B cell (primary cell): ENCODE measurements at regions not wholly inside any gene's neighbourhood (a gene's known extent, or its start where the extent isn't known, plus 50 kb on each side); places are given as distances from the start of the nearest gene placed in this dataset.

ENCODE experiments used
- ATAC-seq: fragments of 200-7000 bp; cut with Tn5 transposase; one replicate; pipeline ENCODE4 v1.10.0; 2021; ENCODE audit warnings: low read depth, mild to moderate bottlenecking, moderate number of reproducible peaks, moderate library complexity
- CTCF ChIA-PET: fragments of 350-600 bp; sonication (Branson Sonifier 250); formaldehyde crosslinking; loops from one replicate; lab custom pipeline; 2021; ENCODE audit warnings: antibody characterized with exemption, inconsistent platforms; lab: Charles Lee
- POLR2A ChIA-PET: fragments of 350-600 bp; sonication (Branson Sonifier 250); formaldehyde crosslinking; loops from one replicate; lab custom pipeline; 2021; ENCODE audit warnings: antibody characterized with exemption; lab: Charles Lee
- DNase-seq: peaks from one replicate; pipeline ENCODE4 v3.0.0; 2013
- H2AFZ ChIP-seq: 2 replicates; pipeline ENCODE4 v1.6.1; 2012; ENCODE audit warnings: mild to moderate bottlenecking, low read depth, low read length; ENCODE audit not compliant: insufficient read depth, poor library complexity, severe bottlenecking
- H3K27ac ChIP-seq, 2 donors: 1 replicate in 1 of 2; 2 replicates in 1 of 2; pipeline ENCODE4 v1.5.1; 2012 to 2013; ENCODE audit warnings: low read length in 2 of 2, mild to moderate bottlenecking in 2 of 2, moderate library complexity in 1 of 2
- H3K27me3 ChIP-seq, 4 experiments: fragments of 200-600 bp in 1 of 4; sonication (generic) in 1 of 4; replicated peaks in 1 of 4; 1 replicate in 2 of 4; 2 replicates in 2 of 4; pipeline versions ENCODE4 v1.6.1 to v1.7.0; 2013 to 2016; ENCODE audit warnings: low read length in 3 of 4, mild to moderate bottlenecking in 2 of 4, mixed read lengths in 1 of 4, moderate library complexity in 1 of 4; ENCODE audit not compliant: insufficient read depth in 4 of 4, control insufficient read depth in 3 of 4; ENCODE audit errors: control extremely low read depth in 1 of 4
- H3K36me3 ChIP-seq, 2 experiments: replicated peaks in 1 of 2; 1 replicate in 1 of 2; 2 replicates in 1 of 2; pipeline versions ENCODE4 v1.6.1 to v1.7.1; 2013; ENCODE audit warnings: low read length in 1 of 2; ENCODE audit not compliant: insufficient read depth in 2 of 2, control insufficient read depth in 1 of 2; ENCODE audit errors: control extremely low read depth in 1 of 2, extremely low read depth in 1 of 2
- H3K4me1 ChIP-seq, 2 donors: fragments of 200-600 bp in 1 of 2; sonication (generic) in 1 of 2; 1 replicate in 1 of 2; 2 replicates in 1 of 2; pipeline versions ENCODE4 v1.5.1 to v1.6.1; 2013 to 2017; ENCODE audit warnings: low read length in 2 of 2; ENCODE audit not compliant: control insufficient read depth in 2 of 2, insufficient read depth in 2 of 2
- H3K4me2 ChIP-seq: replicated peaks from 2 replicates; pipeline ENCODE3; 2012; ENCODE audit warnings: mild to moderate bottlenecking, low read depth, low read length; ENCODE audit not compliant: poor library complexity, severe bottlenecking
- H3K4me3 ChIP-seq, 5 experiments: fragments of 200-600 bp in 1 of 5; sonication (generic) in 1 of 5; 1 replicate in 3 of 5; 2 replicates in 2 of 5; pipeline versions ENCODE4 v1.5.1 to v1.7.0; 2011 to 2016; ENCODE audit warnings: low read length in 4 of 5, mild to moderate bottlenecking in 4 of 5, low read depth in 2 of 5, control low read depth in 1 of 5, moderate library complexity in 1 of 5; ENCODE audit not compliant: insufficient read depth in 1 of 5; ENCODE audit errors: control extremely low read depth in 1 of 5, extremely low read depth in 1 of 5
- H3K79me2 ChIP-seq: fragments of 200-600 bp; sonication (generic); one replicate; pipeline ENCODE4 v1.6.0; 2016; ENCODE audit warnings: low read length; ENCODE audit not compliant: control insufficient read depth, insufficient read depth
- H3K9ac ChIP-seq: fragments of 200-600 bp; sonication (generic); 2 replicates; pipeline ENCODE4 v1.6.1; 2017; ENCODE audit warnings: mild to moderate bottlenecking, low read length, moderate library complexity
- H3K9me3 ChIP-seq, 3 donors: one replicate each; pipeline versions ENCODE4 v1.6.1 to v1.7.1; 2013; ENCODE audit warnings: low read length in 2 of 3; ENCODE audit not compliant: control insufficient read depth in 2 of 3, insufficient read depth in 1 of 3; ENCODE audit errors: control extremely low read depth in 1 of 3
- H4K20me1 ChIP-seq: 2 replicates; pipeline ENCODE4 v1.6.0; 2012; ENCODE audit warnings: mild to moderate bottlenecking, low read length; ENCODE audit not compliant: insufficient read depth, control insufficient read depth, poor library complexity, severe bottlenecking
- H3K27ac Mint-ChIP-seq: one replicate; pipeline ENCODE4 v1.8.0; 2021; ENCODE audit warnings: mixed read lengths
- H3K27me3 Mint-ChIP-seq: one replicate; pipeline ENCODE4 v1.8.0; 2021; ENCODE audit warnings: mixed read lengths
- H3K4me1 Mint-ChIP-seq: one replicate; pipeline ENCODE4 v1.8.0; 2021; ENCODE audit warnings: mixed read lengths
- H3K4me3 Mint-ChIP-seq: one replicate; pipeline ENCODE4 v1.8.0; 2021; ENCODE audit warnings: mixed read lengths
- H3K9me3 Mint-ChIP-seq: one replicate; pipeline ENCODE4 v1.8.0; 2022; ENCODE audit warnings: mixed read lengths; ENCODE audit not compliant: insufficient read depth
- CTCF ChIP-seq: fragments of 200-600 bp; IDR thresholded peaks from one replicate; pipeline ENCODE4 v1.8.0; 2022; ENCODE audit warnings: antibody characterized with exemption, mild to moderate bottlenecking
- EZH2 ChIP-seq: IDR thresholded peaks from 2 replicates; pipeline ENCODE4 v1.6.1; 2012; ENCODE audit warnings: borderline replicate concordance, low read depth, mild to moderate bottlenecking, moderate library complexity, low read length; ENCODE audit not compliant: insufficient read depth, poor library complexity, severe bottlenecking
- WGBS: methylation state at CpG from one replicate; pipeline ENCODE4 v1.1.5; 2013; ENCODE audit warnings: missing lambda C conversion rate; ENCODE audit not compliant: insufficient coverage; 5-methylcytosine and 5-hydroxymethylcytosine counted together
- intact Hi-C: fragments of 100-400 bp; cut with micrococcal nuclease; formaldehyde crosslinking; loops from one replicate; pipeline ENCODE4 v1.10.0; 2022

- Histone ChIP-seq H3K9me3 (no peaks in the 10 kb centered on the region), H3K36me3 (no peaks in the 10 kb centered on the region), H3K9ac (no peak overlapping the region), H3K4me3 (no peak overlapping the region), H4K20me1 (no peaks in the 10 kb centered on the region), H2AFZ (no peak overlapping the region), H3K4me1 (no peaks in the 10 kb centered on the region), H3K4me2 (no peak overlapping the region), H3K27ac (no peak overlapping the region), H3K79me2 (no peaks in the 10 kb centered on the region), H3K27me3 (no peaks in the 10 kb centered on the region)
- Mint-ChIP-seq H3K27ac (no peak overlapping the region), H3K9me3 (no peaks in the 10 kb centered on the region), H3K4me1 (no peaks in the 10 kb centered on the region), H3K4me3 (no peak overlapping the region), H3K27me3 (no peaks in the 10 kb centered on the region)
- intact Hi-C loops, result no loop called here
- ATAC-seq, result no peak
- no CpG with 5 or more reads among the region's 3 CpGs for WGBS
- ChIA-PET CTCF (no interaction called here), POLR2A (no interaction called here)
- TF ChIP-seq CTCF (no peak), EZH2 (no peak)
- DNase-seq, result no peak
Observed at GRCh38 chr11:25902476-25902875, 429.5 kb upstream of the ANO3 start.

GRCh38 chr11:25908726-25909125 is 423.2 kb upstream of the ANO3 start:
- Histone ChIP-seq H3K27ac (no peak overlapping the region), H3K4me1 (no peaks in the 10 kb centered on the region), H3K9ac (no peak overlapping the region), H2AFZ (no peak overlapping the region), H3K36me3 (no peaks in the 10 kb centered on the region), H3K27me3 (no peaks in the 10 kb centered on the region), H4K20me1 (no peaks in the 10 kb centered on the region), H3K9me3 (no peaks in the 10 kb centered on the region), H3K4me3 (no peak overlapping the region), H3K4me2 (no peak overlapping the region), H3K79me2 (no peaks in the 10 kb centered on the region)
- DNase-seq (no peak), ATAC-seq (no peak)
- WGBS, result 100% methylated on average over 1 of the region's 2 CpGs
- TF ChIP-seq CTCF, result no peak
- no peak for TF ChIP-seq EZH2
- H3K4me3 Mint-ChIP-seq, result no peak overlapping the region
- CTCF ChIA-PET, result no interaction called here
- H3K4me1 Mint-ChIP-seq, result no peaks in the 10 kb centered on the region
- H3K27ac Mint-ChIP-seq, result no peak overlapping the region
- no peaks in the 10 kb centered on the region for H3K9me3 Mint-ChIP-seq
- POLR2A ChIA-PET, result no interaction called here
- intact Hi-C loops, result no loop called here
- H3K27me3 Mint-ChIP-seq, result no peaks in the 10 kb centered on the region
